NK-92 treated with Interleukin-12 subunit alpha and Interleukin-12 subunit beta, amount 100 ng/mL, for 24 hours (cell line): ENCODE measurements at regions not wholly inside any gene's neighbourhood (a gene's known extent, or its start where the extent isn't known, plus 50 kb on each side); places are given as distances from the start of the nearest gene placed in this dataset.

Experiments
- DNase-seq: peaks from one replicate; lab custom pipeline; 2025; lab: John Stamatoyannopoulos, UW

DNA sequence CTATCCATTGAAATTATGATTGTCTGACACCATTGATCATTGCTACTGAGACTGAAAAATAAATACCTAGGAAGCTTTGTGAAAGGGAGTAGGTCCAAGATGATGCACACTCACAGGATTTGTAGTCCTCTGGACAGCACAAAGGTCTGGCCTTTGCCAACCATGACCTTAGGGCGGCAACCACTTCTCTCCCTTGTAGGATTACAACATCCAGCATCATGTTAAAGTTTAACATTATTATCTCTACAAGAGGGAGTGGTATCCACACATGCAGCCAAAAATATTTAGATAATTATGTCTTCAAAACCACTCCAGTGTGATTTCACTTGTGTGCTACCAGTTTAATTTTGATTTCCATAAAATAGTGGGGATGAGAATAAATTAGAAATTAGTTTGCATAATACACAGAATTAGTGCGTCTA is 51.1 kb upstream of the NHSL1 start:
- no peak for DNase-seq

DNA sequence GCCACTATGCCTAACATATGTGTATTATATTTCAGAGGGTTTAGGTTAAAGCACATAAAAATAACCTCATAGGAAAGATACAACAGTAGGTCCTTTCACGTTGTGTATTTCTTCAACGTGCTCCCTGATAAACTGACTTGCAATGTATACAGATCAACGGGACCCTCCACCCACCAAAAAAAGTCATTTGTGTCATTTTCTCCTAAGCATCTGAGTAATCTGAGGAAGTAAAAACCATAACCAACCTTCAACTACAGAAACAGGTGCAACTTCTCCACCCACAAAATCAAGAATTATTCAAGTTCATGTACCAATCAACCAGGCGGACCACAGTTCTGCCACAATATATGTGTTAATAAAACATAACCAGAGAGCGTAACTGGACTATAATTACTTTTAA is 54.9 kb upstream of the NHSL1 start:
- DNase-seq: no peak

DNA sequence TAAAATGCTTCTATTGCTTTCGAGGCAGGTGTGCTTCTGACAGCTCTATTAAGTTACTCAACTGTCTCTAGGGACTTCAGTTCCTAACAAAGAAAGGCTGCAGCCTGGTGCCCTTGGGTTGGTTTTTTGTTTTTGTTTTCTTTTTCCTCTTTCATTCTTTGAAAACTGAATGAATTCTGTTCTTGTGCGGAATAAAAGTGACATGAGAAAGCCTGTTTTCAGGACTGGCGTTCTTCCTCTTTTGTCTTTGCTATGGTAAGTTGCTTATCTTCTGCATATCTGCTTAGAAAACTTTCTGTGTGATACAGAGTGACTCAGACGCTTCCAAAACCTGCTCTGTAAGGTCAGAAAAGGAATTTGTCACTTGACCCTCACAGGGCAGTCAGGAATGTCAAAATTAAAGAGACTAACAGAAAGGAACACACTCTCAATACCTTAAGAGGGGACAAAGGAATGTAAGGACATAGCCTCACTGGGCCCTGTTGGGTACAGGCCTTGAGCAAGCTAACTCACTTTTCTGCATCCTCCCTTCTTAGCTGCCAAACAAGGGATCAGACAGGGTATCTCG is 56.2 kb upstream of the NHSL1 start:
- DNase-seq: no peak

DNA sequence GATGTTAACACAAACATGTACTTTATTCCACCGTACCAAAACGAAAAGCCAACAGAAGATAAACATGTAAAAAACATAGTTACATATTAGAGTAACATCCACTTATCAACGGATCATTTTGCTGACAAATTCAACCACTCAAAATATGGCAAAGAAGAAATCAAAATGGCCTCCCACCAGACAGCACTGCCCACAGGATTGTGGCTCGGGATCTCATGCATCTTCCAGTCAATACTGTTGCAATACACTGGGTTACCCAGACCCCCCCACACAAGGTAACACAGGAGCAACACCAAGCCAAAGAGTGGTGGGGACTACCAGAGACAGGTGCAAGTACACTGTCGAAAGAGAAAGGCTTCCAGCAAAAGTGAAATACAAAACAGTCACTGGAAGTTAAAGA is 57.9 kb upstream of the NHSL1 start:
- DNase-seq: no peak

DNA sequence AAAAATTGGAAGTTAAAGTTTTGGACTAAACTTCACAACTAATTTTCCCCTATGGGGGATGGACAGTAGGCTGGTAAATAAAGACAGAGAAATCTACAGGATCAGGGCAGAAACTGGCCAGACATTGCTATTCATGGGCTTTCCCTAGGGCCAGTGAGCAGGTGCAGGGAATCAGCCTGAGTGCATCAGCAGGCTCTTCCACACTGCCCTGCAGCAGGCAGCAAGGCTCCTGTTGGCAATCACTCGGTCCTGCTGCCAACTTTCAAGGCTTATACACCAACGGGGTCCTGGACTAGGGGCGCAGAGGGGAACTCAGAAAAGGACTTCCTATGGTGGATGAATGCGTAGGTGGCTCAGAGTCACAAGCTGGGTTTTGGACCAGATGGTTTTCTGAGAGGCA is 59.8 kb upstream of the NHSL1 start:
- no peak for DNase-seq

DNA sequence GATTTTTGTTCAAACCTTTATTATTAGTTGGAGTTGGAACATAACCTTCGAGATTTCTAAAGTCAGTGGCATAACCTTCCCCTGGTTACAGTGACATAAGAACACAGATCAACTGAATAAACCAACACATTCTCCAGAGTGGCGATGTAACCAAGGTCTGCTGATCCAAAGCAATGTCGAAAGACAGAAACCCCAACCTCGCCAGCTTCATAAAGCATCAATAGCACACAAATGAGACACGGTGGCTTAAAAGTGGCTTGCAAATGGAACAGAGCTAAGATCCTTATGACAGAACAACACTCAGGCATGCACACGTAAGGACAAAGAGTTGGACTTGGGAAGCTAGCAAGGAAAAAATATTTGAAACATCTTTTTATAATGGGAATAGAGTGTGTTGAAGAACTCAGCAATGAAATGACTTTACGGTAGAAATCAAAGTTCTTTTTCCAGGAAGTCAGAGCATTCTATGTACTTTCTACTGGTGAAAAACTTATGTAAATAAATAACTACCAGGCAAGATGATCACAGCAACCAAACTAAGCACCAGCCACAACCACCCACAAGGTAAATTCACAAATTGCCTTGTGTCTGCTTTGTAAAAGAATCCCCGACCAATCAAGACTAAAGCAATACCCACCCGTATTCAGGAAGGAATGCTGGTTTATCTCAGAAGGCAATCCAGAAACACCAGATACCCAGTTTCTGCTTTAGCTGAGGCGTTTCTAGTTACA is 61.0 kb upstream of the NHSL1 start:
- DNase-seq: no peak

DNA sequence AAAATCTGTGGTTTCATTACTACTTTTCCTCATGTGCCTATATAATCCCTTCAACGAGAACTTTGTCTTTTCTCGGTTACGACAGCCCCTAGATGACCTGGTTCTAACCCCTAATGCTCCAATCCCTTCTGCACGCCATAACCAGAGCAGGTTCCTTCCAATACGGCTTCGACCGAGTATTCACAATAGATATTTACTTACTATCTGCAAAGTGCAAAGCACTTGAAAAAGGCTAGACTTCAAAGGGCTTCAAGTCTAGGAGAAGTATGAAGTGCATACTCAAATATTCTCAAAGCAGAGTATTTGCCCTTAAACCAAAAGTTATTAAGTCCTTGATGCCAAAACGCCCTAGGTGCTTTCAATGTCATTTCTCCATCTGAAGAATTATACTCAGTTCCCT is 63.4 kb upstream of the NHSL1 start:
- no peak for DNase-seq

DNA sequence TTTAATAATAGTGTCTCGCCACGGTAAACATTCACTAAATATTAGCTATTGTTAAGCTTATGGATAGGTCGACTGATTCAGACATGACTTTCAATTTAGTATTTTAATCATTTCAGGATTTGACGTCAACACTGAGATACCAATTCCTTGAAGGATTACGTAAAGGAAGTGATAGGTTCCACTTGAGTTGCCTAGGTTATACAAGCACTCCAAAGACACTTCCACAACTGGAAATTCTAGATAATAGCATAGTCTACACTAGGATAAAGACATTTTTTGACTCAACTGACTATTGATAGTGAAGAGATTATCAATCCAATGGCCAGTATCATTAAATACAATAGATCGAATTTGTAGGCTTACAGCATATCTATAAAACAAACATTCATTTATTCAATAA is 63.9 kb upstream of the NHSL1 start:
- DNase-seq: no peak

DNA sequence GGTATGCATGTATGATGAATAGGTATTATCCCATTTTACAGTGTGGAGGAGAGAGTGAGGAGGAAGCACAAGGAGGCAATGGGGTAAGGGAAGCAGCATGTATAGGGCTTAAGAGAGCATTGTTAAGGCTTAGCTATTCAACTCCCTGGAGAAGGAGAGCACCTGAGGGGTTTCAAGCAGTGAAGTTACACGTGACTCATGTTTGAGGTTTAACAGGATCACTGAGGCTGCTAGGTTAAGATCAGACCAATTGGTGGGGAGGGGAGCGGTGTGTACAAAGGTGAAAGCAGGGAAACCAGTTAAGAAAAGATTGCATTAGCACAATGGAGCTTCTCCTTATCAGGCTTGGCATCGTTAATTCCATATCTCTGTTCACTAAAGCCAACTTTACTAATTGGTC is 64.4 kb upstream of the NHSL1 start:
- DNase-seq: no peak

DNA sequence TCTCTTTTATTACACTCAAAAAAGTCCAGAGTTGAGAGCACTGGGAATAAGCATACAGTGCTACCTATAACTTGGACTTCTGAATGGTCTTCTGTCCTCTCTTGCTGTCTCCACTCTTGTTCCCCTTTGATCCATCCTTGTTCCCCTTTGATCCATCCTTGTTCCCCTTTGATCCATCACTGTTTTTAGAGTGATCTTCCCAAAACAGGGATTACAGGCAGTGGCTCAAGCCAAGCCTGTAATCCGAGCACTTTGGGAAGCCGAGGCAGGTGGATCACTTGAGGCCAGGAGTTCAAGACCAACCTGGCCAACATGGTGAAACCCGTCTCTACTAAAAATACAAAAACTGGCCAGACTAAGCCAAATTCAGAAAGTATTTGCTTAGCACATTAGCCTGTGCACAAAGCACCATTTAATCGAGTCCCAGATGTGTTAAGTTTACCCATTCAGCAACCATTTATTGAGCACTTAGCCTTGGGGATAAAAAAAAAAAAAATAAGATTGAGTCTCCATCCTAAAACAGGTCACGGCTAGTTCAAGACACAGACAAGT is 65.0 kb upstream of the NHSL1 start:
- DNase-seq: no peak

DNA sequence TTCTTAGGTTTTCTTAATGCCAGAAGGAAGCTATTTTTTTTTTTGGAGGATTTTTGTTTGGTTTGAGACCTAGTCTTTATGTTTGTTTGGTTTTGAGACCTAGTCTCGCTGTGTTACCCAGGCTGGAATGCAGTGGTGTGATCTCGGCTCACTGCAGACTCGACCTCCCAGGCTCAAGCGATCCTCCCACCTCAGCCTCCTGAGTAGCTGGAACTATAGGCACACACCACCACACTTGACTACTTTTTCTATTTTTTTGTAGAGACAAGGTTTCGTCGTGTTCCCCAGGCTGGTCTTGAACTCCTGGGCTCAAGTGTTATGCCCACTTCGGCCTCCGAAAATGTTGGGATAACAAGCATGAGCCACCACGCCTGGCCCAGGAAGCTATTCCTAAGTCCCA is 67.8 kb upstream of the NHSL1 start:
- no peak for DNase-seq

DNA sequence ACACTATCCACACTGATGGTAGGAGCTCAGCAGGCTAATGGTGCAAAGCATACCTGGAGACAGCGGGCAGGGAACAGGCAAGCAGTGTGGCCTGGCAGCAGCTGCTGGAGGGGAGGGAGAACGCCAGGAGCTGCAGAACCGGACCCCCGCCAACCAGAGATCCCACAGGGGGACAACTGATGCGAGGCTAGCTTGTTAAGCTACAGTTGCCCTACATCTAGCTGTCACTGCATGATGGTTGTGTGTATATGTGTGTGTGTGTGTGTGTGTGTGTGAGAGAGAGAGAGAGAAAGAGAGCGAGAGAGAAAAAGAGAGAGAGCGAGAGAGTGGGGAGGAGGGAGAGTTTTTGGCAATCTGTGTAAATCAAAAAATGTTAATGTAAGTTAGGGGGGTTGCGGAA is 69.7 kb upstream of the NHSL1 start:
- no peak for DNase-seq

DNA sequence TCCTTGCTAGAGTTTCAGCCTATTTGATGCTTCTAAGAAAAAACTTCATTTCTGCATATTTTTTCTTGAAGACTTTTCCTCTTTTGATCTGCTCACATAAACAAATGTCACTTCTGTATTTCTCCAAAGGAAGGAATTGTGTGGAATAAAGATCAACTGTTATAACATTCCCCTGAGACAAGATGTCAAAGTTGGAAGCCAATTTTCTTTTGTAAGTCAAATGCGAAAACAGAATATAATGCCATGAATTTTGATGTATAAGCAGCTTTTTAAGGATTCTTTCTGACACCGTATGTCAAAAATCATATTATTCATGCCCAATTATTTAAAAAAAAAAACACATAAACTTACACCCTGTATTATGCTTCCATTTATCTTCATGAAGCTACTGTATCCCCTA is 70.3 kb upstream of the NHSL1 start:
- DNase-seq: no peak

DNA sequence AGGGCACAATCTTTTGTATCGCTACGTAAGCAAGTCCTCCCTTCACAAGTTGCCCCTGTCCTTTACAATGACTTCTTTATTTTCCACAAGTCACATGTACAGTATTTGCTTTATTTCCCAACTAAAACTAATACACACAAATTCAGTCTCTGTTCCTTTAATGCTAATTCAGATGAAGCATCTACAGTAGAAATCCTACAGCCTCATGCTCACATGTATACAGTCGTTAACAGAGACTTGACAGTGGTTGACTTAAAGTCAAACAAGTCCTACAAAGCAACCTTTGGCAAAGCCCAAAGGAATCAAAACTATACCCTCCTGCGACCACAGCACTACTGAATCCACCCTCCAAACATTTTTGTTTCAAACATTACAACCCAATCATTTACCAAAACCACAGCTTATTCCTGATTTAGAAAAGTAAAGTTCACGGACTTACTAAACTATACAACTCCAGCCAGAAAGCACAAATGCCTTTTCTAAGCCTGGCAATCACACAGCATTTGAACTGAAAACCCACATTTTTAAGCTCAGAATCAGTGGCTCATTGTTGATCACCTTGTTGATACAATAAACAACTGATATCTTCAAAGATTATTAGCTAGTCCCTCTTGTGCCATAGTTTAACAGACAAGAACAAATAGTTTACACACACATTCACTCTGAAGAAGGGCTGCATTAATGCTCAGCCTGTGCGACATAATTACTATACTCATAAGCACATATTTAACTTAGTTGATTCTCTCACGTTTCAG is 70.9 kb upstream of the NHSL1 start:
- DNase-seq: no peak

DNA sequence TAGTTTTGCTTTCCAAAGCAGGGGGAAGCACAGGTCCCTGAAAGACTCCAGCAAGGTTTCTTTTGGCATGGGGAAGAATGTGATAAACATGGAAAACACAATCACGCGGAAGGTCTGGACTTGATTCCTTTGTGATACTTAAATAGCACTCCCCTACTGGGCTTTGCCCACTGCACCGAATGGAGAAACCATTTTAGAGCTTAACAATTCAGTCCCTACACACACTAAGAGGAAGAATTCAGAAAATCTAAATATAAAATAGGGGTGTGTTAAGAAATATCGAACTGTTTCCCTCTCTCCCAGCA is 71.4 kb upstream of the NHSL1 start:
- no peak for DNase-seq

DNA sequence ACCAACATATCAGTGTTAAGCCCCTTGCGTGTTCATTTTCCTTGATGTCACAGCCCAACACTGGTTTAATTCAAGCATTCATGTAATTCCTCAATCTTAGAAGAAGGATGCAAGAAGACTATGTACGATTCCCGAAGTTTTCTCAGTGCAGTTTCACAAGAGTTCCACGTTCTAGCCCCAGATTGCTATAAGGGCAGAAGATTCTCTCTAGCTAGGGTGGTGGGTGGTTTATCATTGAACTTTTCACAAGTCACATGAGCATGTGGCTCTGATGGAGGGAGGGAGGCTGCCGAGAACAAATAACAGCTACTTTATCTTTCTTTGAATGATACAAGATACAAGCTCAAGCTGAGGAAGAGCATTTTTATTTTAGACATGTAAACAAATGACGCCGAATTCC is 71.9 kb upstream of the NHSL1 start:
- no peak for DNase-seq

DNA sequence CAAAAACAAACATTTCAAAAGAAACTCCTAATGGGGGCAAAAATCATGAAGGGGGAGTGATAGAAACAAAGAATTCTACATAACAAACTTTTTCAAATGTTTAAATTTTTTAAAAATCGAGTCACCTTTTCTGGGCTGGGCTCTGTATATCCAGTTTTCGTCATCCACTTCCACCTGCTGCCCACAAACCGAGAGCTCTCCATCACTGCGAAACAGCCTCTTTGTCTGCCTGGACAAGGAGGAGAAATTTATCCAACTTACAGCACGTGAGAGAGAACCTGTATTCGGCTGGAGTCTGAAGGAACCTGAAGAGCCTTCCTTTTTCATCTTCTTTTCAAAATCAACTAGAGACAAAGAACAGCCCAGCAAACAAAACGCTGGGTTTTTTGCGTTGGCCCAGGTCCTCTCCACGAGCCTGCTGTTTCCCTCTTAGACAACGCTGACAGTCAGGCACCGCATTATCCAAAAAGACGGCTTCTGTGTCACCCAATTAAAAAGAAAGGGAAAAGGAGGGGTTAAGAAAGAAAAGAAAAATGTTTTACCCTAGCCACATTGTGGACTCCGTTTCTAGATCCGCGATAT is 72.4 kb upstream of the NHSL1 start:
- no peak for DNase-seq

DNA sequence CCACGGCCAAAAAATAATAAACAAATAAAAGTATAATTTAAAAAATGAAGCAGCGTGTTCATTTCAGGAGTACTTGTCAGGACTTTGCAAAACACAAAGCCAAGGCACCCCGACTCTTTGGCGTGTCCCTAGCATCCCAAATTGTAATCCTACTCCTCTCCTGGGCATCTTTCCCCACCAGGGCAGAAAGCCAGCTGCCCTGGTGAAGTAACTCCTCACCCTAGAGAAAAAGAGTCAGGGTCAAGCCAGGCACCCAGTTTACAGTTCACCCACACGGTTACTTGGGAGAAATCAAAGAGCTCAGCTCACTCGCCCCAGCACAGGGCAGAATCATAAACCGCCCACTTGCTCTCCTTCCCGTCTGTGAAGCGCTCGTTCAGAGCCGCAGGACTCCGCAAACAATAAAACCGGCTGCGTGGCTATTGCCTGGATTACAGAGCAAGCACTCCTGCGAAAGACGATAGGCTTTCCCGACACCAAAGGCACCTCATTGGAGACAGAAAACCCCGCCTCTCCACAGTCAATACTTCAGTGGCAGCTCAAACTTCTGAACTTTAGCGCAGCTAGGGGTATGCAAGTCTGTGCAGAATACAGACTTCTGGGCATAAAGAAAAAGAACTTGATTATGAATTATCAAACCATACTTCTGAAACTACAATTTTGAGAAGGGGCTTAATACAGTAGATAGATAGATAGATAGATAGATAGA is 73.0 kb upstream of the NHSL1 start:
- DNase-seq: no peak

DNA sequence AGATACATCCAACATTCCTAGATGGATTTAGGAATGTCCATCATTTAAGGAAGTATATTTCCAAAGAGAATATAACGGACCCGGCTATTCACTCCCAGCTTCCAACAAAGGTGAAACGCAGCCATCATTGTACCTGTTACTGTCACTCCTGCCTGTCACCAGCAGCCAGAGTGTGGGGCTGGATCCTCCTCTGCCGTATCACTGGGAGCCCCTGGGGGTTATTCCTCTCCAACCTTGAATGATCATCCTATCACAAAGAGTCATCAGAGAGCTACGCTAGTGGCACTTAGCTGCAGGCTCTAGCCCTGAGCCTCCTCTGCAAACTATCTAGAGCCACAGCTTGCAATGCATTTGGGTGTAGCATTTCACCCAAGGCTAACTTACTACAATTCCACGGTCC is 73.6 kb upstream of the NHSL1 start:
- no peak for DNase-seq

DNA sequence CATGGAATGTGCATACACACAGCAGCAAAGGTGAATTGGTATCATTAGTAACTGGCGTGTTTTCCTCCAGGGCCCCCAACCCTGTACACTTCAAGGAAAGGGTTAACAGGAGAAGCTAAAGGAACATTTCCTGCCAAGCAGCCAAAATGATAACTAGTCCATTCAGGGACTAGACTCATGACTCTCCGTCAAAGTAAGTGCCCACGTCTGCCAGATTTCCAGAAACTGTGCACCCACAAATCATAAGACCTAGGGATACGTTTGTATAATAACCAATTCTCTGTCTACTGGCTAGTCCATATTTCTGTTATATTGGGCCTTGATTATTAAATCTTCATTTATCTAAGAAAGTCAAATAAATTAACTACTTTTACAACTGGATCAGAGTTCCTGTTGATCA is 76.0 kb upstream of the NHSL1 start:
- DNase-seq: no peak

DNA sequence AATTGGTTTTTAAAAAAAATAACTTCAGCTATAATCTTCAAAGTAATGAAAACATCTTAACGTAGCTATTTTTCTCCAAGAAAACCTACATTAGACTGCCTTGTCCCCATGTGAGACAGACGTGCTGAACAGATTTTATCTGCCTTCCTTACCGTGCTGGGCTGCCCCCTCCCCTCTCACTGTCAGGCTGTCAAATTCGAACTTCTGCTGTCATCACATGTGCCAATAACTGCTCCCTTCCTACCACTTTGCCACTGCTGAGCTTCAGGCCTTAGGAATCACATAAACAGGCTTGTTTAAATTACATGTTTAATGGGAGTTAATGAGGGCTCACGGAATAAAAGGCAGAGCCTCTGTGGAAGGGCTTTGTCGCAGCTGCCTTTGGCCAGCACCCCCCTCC is 77.0 kb upstream of the NHSL1 start:
- no peak for DNase-seq

DNA sequence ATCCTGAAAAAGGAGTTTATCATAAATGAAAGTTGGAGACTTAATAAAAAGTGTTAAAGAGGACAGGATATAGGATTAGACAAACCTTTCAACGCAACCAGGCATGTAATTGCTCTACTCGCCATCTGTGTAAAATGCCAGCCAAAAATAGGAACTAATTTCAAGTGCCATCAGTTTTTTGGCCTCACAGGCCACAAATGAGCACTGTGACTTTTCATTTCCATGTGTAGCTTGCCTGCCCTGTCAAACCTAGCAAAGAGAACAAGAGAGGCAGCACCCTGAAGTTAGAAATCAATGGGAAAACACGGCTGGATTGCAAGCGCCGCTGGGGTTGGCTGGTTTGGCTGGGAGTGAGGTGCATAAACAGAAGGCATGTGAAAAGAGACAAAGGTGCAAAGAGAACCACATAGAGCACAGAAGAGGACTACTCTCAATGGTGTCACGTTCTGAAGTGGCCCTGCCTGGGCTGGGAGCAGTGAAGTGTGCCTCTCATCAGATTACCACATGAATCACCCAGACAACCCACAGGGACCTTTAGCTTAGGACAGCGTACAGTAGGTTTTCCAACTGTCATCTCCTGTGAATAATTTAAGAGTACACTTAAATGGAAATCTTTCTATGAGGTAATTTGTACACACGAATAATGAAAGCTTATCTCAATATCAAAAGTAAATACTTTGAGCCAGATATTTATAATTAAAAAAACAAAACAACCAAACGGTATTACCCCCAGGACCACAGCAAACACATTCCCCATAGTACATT is 78.0 kb upstream of the NHSL1 start:
- no peak for DNase-seq
